ENCODE measurements at regions not wholly inside any gene's neighbourhood (a gene's known extent, or its start where the extent isn't known, plus 50 kb on each side); places are given as distances from the start of the nearest gene placed in this dataset.
"Not testable (repeated sequence)": the region's sequence is repeated elsewhere in the genome, so short reads cannot be mapped to it uniquely, and the experiment has no call there.

- Mint-ChIP-seq H3K4me1 (ENCODE audit: low read depth) (peaks cover 5% of the 10 kb centered on the region), H3K27ac (no peak overlapping the region), H3K36me3 (ENCODE audit: low read depth) (no peaks in the 10 kb centered on the region), H3K9me3 (no peaks in the 10 kb centered on the region), H3K4me3 (no peak overlapping the region), H3K27me3 (peaks cover 3% of the 10 kb centered on the region)
- DNase-seq = no peak
These were observed 90.3 kb upstream of the ZNF366 start for GRCh38 chr5:72597456-72597948.

DNA sequence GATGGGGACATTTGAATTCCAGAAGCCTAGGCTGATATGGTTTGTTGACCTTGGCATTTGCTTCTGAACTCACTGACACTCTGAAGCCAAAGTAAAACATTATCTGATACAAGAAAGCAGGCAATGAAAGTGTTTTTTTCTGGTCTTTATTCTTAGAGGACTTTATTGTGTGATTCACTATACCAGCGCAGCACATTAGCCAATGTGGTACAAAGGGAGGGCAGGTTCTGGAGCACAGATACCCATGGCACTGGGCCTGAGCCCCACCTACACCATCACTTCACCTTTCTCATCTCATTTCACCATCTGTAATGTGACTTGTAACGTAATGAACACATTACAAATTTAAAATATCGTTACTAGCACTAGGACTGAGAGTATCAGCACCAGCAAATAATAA lies 89.7 kb upstream of the ZNF366 start:
- no peaks in the 10 kb centered on the region for H3K36me3 Mint-ChIP-seq (ENCODE audit: low read depth)
- H3K4me1 Mint-ChIP-seq (ENCODE audit: low read depth) = peaks cover 5% of the 10 kb centered on the region
- no peak overlapping the region for H3K27ac Mint-ChIP-seq
- DNase-seq = no peak
- H3K4me3 Mint-ChIP-seq = no peak overlapping the region
- H3K27me3 Mint-ChIP-seq = peaks cover 8% of the 10 kb centered on the region
- H3K9me3 Mint-ChIP-seq = no peaks in the 10 kb centered on the region

GRCh38 chr5:72588640-72589039 lies 81.4 kb upstream of the ZNF366 start:
- Mint-ChIP-seq H3K4me1 (ENCODE audit: low read depth) (peaks cover 2% of the 10 kb centered on the region), H3K4me3 (no peak overlapping the region), H3K9me3 (no peaks in the 10 kb centered on the region), H3K27me3 (peaks cover 13% of the 10 kb centered on the region), H3K27ac (no peak overlapping the region), H3K36me3 (ENCODE audit: low read depth) (no peaks in the 10 kb centered on the region)
- DNase-seq = no peak

DNA sequence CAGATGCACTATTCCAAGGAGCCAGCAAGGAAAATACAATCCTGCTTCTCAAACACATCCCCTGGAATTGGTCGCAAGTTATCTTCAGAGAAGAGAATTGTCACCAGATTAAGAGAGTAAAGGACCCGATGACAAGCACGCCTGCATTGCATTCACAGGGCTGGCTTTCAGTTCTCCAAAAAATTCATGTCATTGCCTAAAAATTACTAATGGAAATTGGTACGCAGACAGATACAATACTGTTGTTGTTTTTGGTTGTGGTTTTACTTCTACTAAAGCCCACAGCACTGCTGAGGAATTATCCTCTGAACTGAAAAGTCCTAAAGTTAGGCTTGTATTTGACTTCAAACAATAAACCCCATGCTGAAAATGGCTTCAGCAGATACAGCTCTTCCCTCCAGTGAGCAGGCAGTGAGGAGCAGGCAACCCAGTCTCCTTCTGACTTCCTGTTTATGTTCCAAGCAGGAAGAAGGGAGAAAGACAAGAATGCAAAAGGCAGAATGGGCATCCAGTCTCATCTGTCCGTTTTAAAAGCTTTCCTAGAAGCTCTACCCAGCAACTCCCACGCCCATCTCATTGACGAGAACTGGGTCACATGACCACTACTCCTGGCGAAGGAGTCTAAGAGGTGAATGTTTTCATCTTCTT lies 80.6 kb upstream of the ZNF366 start:
- no peak for DNase-seq
- Mint-ChIP-seq H3K27ac (no peak overlapping the region), H3K9me3 (no peaks in the 10 kb centered on the region), H3K4me1 (ENCODE audit: low read depth) (peaks cover 2% of the 10 kb centered on the region), H3K27me3 (peaks cover 12% of the 10 kb centered on the region), H3K4me3 (no peak overlapping the region), H3K36me3 (ENCODE audit: low read depth) (no peaks in the 10 kb centered on the region)

DNA sequence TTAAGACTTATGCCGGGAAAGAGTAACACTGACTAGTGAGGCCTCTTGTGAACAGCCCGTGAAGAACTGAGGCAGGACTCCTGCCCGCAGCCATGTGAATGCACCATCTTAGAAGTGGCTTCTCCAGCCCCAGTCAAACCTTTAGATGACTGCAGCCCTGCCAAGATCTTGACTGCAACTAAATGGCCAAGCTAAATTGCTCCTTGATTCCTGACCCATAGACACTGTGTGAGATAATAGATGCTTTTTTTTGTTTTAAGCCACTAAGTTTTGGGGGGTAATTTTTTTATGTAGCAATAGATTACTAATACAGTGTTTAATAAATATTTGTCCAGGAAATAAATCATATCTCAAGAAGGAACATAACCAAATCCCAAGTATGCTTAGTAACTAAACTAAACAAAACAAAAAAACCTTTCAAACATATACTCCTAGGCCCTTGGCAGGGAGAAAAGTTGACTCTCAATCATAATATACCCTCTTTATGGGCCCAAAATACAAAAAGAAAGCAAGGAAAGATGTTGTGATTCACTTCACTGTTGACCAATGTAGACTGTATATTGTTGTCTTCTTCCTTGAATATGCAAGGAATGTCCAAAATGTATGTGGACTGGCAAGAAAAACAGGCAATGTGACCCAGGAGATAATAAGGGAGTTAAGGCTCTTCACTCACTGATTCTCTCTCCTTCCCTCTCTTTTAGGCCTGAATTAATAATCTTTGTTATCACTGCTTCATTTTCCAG lies 79.7 kb upstream of the ZNF366 start:
- peaks cover 4% of the 10 kb centered on the region for H3K27me3 Mint-ChIP-seq
- DNase-seq = no peak
- H3K27ac Mint-ChIP-seq = no peak overlapping the region
- no peaks in the 10 kb centered on the region for H3K9me3 Mint-ChIP-seq
- no peak overlapping the region for H3K4me3 Mint-ChIP-seq
- H3K4me1 Mint-ChIP-seq (ENCODE audit: low read depth) = peaks cover 2% of the 10 kb centered on the region
- no peaks in the 10 kb centered on the region for H3K36me3 Mint-ChIP-seq (ENCODE audit: low read depth)

GRCh38 chr5:72584466-72584865 lies 77.3 kb upstream of the ZNF366 start:
- Mint-ChIP-seq H3K27me3 (peaks cover 5% of the 10 kb centered on the region), H3K4me1 (ENCODE audit: low read depth) (peaks cover 2% of the 10 kb centered on the region), H3K9me3 (no peaks in the 10 kb centered on the region), H3K36me3 (ENCODE audit: low read depth) (no peaks in the 10 kb centered on the region), H3K4me3 (no peak overlapping the region), H3K27ac (no peak overlapping the region)
- no peak for DNase-seq

- H3K36me3 Mint-ChIP-seq (ENCODE audit: low read depth); H3K4me1 Mint-ChIP-seq (ENCODE audit: low read depth); H3K4me3 Mint-ChIP-seq; H3K9me3 Mint-ChIP-seq; DNase-seq; H3K27ac Mint-ChIP-seq: not testable (repeated sequence)
- peaks cover 23% of the 10 kb centered on the region for H3K27me3 Mint-ChIP-seq
These were observed 72.1 kb upstream of the ZNF366 start for GRCh38 chr5:72579290-72579689.

GRCh38 chr5:72572236-72572765 lies 65.1 kb upstream of the ZNF366 start:
- no peaks in the 10 kb centered on the region for H3K36me3 Mint-ChIP-seq (ENCODE audit: low read depth)
- peaks cover 52% of the 10 kb centered on the region for H3K27me3 Mint-ChIP-seq
- no peak overlapping the region for H3K4me3 Mint-ChIP-seq
- no peaks in the 10 kb centered on the region for H3K4me1 Mint-ChIP-seq (ENCODE audit: low read depth)
- no peak overlapping the region for H3K27ac Mint-ChIP-seq
- no peaks in the 10 kb centered on the region for H3K9me3 Mint-ChIP-seq
- no peak for DNase-seq

DNA sequence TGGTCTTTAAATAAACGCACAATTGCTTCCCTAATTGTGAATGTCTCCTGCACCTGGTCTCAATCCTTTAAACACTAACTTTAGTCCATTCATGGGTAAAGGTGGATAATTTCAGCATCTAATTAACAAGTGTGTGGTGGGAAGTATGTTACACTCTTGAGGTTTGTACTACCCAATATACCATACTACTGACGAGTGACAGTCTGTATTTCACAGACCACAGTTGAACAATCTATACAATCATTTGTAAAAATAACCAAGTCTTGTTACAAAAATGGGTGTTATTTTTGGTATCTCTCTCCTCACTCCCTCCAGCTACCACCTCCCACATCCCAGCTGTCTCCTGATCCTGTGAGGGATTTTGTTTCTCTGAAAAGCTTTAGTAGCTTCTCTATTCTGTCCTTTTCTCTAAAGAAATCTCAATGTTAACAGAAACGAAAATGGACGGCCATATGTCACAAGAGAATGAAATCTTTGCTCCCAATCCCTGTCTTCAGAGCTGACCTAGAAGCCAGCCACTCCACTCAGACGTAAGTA lies 62.3 kb upstream of the ZNF366 start:
- Mint-ChIP-seq H3K27me3 (peaks cover 50% of the 10 kb centered on the region), H3K4me3 (no peak overlapping the region), H3K4me1 (ENCODE audit: low read depth) (no peaks in the 10 kb centered on the region), H3K27ac (no peak overlapping the region), H3K9me3 (no peaks in the 10 kb centered on the region), H3K36me3 (ENCODE audit: low read depth) (no peaks in the 10 kb centered on the region)
- no peak for DNase-seq

DNA sequence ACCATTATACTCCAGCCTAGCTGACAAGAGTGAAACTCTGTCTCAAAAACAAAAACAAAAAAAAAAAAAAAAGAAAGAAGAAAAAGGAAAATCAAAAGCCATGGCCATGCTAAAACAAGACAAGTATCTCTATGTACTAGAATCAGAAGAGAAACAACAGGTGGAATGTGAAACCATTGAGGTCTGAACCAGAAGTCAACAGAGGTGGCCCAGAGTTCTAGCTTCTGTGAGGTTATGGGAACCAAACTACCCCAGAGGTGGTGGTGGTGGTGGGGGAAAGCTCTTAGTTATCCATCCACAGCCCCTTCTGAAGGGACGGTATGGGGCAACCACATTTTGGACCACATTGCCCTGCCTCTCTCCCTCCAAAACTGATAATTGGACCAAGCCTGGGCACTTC lies 59.5 kb upstream of the ZNF366 start:
- Mint-ChIP-seq H3K9me3 (no peaks in the 10 kb centered on the region), H3K4me1 (ENCODE audit: low read depth) (no peaks in the 10 kb centered on the region)

DNA sequence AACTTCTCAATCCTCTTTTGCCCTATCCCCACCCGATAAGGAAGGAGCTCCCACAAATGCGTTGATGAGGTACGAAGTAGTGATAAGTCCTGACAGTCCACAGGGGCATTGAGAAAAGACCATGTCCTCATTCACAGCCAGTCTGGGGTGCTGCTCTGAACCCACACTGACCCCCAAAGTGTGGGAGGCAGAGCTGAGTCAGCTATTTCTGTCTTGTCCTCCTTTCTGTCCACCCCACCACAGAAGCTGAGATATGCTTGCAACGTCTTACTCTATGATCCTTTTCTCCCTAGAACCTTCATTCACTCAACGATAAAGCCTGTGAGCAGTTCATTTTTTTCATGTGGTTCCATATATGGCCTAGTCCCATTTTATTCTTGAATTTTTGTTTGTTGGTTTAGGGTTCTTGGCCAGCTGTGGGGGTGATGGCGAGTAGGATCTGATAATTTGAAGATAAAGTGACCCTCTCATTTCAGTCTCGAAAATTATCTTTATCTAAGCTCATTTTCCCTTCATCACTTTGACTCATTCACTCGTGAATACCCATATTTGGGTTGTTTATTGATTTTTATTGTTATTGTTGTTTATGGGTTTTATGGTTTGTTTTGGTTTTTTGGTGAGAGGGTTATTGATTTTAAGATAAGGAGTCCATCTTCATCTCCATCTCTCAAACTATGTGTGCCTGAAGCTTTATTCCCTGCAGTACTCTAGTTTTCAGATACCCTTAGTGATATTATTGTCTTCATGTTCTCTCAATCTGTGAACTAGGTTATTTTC lies 58.5 kb upstream of the ZNF366 start:
- Mint-ChIP-seq H3K27ac (no peak overlapping the region), H3K9me3 (no peaks in the 10 kb centered on the region), H3K36me3 (ENCODE audit: low read depth) (no peaks in the 10 kb centered on the region), H3K27me3 (peaks cover 57% of the 10 kb centered on the region), H3K4me3 (no peak overlapping the region), H3K4me1 (ENCODE audit: low read depth) (no peaks in the 10 kb centered on the region)
- DNase-seq = no peak

More for the DNA sequence above, 59.5 kb upstream of the ZNF366 start:
- Mint-ChIP-seq H3K27ac (no peak overlapping the region), H3K36me3 (ENCODE audit: low read depth) (no peaks in the 10 kb centered on the region), H3K27me3 (peaks cover 49% of the 10 kb centered on the region), H3K4me3 (no peak overlapping the region)
- no peak for DNase-seq

DNA sequence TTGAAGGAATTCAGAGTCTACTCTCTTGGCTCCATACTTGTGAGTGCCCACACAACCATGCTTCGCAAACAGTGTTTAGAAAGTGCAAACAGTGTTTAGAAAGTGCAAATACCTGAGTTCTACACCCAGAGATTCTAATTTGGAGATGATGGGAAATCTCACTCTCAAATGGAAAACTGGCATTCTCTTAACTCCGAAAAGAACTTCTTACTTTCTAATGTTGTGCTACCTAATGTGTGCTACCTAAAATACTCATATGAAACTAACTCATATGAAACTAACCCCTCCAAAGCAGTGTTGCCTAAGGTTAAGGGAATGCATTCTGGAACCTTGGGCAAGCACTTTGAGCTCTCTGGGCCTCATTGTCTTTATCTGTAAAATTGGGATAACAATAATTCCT lies 55.5 kb upstream of the ZNF366 start:
- H3K9me3 Mint-ChIP-seq = no peaks in the 10 kb centered on the region
- H3K4me3 Mint-ChIP-seq = no peak overlapping the region
- peaks cover 10% of the 10 kb centered on the region for H3K4me1 Mint-ChIP-seq (ENCODE audit: low read depth)
- DNase-seq = no peak
- H3K36me3 Mint-ChIP-seq (ENCODE audit: low read depth) = no peaks in the 10 kb centered on the region
- peaks cover 60% of the 10 kb centered on the region for H3K27me3 Mint-ChIP-seq
- no peak overlapping the region for H3K27ac Mint-ChIP-seq

- H3K9me3 Mint-ChIP-seq = no peaks in the 10 kb centered on the region
- no peak overlapping the region for H3K27ac Mint-ChIP-seq
- no peaks in the 10 kb centered on the region for H3K36me3 Mint-ChIP-seq (ENCODE audit: low read depth)
- peaks cover 18% of the 10 kb centered on the region for H3K4me1 Mint-ChIP-seq (ENCODE audit: low read depth)
- DNase-seq = no peak
- H3K27me3 Mint-ChIP-seq = peaks cover 63% of the 10 kb centered on the region
- no peak overlapping the region for H3K4me3 Mint-ChIP-seq
These were observed 54.1 kb upstream of the ZNF366 start for GRCh38 chr5:72561148-72561972.
